Fibroblast of the aortic adventitia (primary cell): ENCODE measurements at regions not wholly inside any gene's neighbourhood (a gene's known extent, or its start where the extent isn't known, plus 50 kb on each side); places are given as distances from the start of the nearest gene placed in this dataset.

Source experiments
- DNase-seq: peaks from one replicate; pipeline ENCODE4 v3.0.0-alpha.2; 2010; ENCODE audit warnings: low read depth
- H3K4me3 ChIP-seq: 2 replicates; pipeline ENCODE4 v1.5.1; 2011; ENCODE audit warnings: low read depth, mild to moderate bottlenecking, control low read depth, low read length, moderate library complexity
- CTCF ChIP-seq: IDR thresholded peaks from 2 replicates; pipeline ENCODE4 v1.5.1; 2011; ENCODE audit warnings: mild to moderate bottlenecking, low read length, control low read depth, inconsistent platforms; ENCODE audit not compliant: insufficient read depth

DNA sequence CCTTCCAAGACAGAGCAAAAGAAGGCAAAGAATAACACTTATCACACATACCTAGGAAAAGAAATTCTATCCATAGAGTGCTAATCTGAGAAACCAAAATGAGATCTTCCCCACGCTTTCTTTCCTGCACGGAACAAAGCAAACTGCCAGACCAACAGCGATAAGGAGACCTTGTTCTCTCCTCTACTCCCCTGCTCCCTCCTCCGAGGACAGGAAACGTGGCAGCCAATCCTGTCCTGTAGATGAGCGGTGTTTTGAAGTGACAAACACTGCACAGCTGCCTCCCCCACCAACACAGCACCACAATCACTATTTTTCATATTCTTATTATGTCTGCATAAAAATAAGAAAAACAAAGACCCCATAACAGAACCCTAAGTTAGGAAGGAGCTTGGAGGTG lies 113.9 kb upstream of the IRS2 start:
- no peak for DNase-seq
- no peak overlapping the region for H3K4me3 ChIP-seq
- TF ChIP-seq CTCF, result no peak

DNA sequence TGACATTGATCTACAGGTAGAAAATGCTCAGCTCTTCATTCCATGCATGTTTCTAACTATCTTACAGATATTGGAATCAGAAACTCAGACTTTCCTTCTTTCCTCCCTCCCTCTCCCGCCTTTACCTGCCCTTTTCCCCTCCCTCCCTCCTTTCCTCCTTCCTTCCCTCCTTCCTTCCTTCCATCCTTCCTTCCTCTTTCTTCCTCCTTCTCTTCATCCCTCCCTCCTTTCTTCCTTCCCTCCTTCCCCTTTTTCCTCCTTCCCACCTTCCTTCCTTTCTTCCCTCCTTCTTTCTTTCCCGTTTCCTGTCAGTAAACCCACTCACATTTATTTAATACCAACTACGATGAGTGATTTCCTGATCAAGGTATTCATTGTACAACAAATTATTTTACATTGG lies 113.4 kb upstream of the IRS2 start:
- DNase-seq, result no peak
- H3K4me3 ChIP-seq, result no peak overlapping the region
- no peak for TF ChIP-seq CTCF

DNA sequence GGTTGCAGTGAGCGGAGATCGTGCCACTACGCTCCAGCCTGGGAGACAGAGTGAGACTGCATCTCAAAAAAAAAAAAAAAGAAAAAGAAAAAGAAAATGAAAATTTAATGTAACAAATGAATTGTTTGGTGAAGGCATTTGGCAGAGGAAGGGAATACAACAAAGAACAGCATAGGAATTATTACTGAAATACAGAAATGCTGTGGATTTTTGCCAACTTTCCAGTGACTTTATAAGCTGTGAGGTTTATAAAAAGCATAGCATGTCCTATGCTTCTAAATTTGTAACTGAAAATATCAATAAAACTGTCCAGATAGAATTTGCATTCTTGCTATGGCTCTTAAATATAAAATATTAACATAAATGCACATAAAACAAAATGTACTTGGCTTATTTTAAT lies 112.9 kb upstream of the IRS2 start:
- DNase-seq, result no peak
- no peak for TF ChIP-seq CTCF

DNA sequence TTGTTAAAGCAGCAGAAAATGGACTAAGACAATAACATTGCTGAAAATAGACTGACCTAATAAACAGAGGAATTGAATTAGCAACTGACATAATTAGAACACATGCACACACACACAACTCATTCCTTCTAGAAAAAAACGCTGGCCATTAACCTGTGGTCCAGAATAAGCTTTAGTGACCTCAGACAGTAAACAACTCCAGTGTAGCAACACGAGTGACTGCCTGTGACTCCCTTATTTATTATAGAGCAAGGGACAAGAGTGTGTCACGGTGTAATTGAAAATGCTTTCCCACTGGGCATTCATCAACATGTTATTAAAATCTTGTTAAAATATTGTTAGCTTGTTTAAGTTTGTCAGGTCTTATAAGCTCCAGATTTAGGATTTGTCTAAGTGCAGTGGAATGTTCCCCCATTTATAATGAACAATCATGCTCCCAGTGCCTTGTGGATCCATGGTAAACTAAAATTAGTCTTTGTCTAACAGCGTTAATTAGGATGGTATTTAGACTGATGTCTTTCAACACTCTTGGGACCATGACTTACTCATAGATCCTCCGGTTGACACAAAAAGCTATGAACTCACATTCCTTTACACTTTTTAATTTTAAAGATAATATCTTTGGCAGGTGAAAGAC lies 111.7 kb upstream of the IRS2 start:
- DNase-seq, result no peak
- H3K4me3 ChIP-seq, result no peak overlapping the region
- TF ChIP-seq CTCF, result no peak

More for the DNA sequence above, 112.9 kb upstream of the IRS2 start:
- H3K4me3 ChIP-seq, result no peak overlapping the region

DNA sequence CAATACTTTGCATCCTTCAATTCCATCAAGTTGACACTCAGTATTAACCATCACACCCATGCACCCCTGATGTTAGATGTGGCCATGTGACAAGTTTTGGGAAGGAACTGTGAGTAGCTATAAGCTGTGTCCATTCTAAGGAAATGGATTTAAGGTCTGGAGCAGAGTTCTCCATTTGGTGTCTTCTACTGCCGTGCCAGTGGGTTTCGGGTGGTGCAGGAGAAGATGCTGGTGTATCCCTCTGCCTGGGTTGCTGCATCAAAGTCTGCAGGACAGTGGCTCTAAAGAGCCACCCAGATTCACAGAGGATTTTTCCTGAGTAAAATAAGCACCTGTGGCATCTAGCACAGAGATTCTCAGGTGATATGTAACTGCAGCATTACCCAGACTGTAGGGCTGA lies 105.7 kb upstream of the IRS2 start:
- no peak for TF ChIP-seq CTCF
- no peak for DNase-seq
- no peak overlapping the region for H3K4me3 ChIP-seq

DNA sequence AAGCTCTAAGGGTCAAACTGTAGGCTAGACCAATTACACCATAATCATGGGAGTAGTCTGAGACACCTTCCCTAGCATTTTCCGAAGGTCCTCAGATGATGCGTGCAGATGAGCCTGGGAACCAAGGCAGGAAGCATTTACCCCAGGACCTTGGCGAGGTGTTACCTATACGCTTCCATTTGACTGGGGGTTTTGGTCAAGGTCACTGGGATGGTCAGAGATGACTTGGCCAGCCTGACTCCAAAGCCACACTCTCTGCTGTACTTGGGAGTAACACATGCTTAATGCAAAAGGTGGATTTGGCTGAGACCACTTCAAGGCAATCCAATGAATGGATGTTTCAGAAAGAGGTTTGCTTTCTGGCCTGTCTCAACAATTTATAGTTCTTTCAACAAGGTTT lies 98.9 kb upstream of the IRS2 start:
- H3K4me3 ChIP-seq, result no peak overlapping the region
- DNase-seq, result no peak
- no peak for TF ChIP-seq CTCF

DNA sequence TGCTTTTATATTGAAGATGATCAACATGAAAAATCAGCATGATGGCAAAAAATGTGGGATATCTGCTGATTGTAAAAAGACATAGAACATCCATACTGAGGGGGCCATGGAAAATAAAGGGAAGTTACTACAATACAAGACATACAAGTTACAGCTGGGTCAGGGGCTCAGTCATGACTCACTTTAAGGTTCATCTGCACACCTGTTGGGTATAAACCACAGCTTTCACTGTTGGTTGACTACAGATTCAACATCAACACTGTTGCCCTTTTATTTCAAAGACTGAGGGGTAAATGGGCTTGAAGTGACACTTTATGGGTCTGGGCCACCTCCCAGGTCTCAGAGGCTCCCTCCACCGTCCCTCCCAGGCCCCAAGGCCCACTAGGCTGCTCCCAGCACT lies 98.1 kb upstream of the IRS2 start:
- no peak for DNase-seq
- TF ChIP-seq CTCF, result no peak

More for the DNA sequence above, 98.1 kb upstream of the IRS2 start:
- no peak overlapping the region for H3K4me3 ChIP-seq
